T-helper 2 cell (primary cell): ENCODE measurements at regions not wholly inside any gene's neighbourhood (a gene's known extent, or its start where the extent isn't known, plus 50 kb on each side); places are given as distances from the start of the nearest gene placed in this dataset.
"Not testable (repeated sequence)": the region's sequence is repeated elsewhere in the genome, so short reads cannot be mapped to it uniquely, and the experiment has no call there.

Experiments used
- DNase-seq, 5 experiments: peaks; one replicate each; pipeline versions ENCODE4 v3.0.0 to v3.0.0-alpha.2; 2012 to 2022

GRCh38 chrX:37904833-37905232 is 57.5 kb upstream of the DYNLT3 start:
- DNase-seq: no peak

DNA sequence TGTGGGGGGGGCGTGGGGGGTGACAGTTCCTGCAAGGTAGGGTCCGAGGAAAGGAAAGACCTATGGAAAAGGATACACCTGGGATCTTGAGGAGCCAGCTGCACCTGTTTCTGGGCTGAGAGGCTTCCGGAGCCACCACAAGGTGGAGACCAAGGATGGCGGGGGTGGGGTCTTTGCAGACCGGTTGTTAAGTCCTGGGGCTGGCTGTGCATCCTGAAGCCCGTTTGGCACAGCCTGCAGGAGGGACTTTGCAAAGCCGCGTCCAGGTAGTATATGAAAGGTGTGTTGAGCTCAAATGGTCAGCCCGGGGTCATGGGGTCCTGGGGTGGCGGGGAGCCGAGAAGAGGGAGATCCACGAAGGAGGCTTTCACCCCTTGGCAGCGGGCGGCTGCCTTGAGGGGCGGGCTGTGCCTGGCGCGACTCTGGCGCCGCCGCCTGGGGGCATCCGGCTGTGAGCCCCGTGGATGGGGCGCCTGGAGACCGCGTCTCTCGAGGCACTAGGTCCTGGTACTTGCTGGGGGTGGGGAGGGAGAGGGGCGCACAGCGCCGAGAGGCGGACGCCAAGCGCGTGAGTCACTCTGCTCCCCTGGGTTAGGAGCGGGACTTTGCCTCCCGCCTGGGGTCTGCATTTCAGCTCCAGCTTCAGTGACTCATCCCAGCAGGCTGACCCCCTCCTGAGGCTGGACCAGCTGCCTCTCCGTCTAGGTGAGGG is 58.2 kb upstream of the DYNLT3 start:
- DNase-seq: peak in 1 of 5 experiments; percentile 1

GRCh38 chrX:37906357-37906756 is 59.0 kb upstream of the DYNLT3 start:
- no peak for DNase-seq

DNA sequence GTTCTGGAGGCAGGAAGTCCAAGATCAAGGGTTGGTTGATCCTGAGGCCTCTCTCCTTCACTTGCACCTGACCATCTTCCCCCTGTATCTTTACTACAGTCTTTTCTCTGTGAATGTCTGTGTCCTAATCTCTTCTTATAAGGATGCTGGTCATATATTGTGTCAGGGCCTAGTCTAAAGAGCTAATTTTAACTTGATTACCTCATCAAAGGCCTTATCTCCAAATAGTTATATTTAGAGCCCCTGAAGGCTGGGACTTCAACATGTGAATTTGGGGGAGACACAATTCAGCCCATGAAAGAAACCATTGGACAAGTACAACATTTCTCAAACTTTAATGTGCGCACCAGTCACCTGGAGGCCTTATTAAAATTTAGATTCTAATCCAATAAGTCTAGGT is 62.8 kb upstream of the DYNLT3 start:
- DNase-seq: no peak

- no peak for DNase-seq
These were observed 64.9 kb upstream of the DYNLT3 start for GRCh38 chrX:37912304-37912703.

- no peak for DNase-seq
These were observed 65.4 kb upstream of the DYNLT3 start for GRCh38 chrX:37912777-37913176.

DNA sequence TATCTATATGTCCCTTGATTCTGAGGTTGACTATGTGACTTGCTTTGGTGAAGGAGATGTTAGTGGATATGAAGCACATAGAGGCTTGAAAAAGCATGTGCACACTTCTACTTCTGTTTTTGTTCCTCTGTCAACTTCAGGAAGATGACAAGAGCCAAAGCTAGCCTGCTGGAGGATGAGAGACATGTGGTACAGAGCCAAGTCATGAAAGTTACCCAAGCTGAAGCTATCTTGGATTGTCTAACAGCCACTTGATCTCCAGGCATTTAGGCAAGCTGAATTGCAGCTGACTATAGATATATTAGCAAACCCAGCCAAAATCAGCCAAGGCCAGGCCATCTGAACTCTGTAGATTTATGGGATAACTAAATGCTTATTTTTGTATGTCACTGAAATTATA is 70.8 kb upstream of the DYNLT3 start:
- DNase-seq: no peak

DNA sequence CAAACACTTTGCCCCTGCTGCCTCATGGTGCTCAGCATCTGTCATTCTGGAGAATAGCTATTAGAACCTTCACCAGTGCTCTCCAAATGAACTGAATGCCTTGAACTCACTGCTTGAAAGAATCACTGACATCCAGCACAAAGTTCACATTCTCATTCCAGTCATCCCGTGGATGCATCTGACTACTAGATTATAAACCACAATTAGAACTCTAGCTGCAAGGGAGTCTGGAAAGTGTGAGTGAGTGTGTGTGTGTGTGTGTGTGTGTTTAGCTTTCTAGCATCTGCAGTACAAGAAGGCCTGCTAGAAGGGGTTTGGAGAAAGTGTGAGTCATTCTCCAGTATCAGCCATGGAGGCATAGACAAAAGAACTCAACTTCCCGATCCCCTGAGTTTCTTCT is 71.3 kb upstream of the DYNLT3 start:
- no peak for DNase-seq

- DNase-seq: no peak
These were observed 74.4 kb upstream of the DYNLT3 start for GRCh38 chrX:37921758-37922157.

- no peak for DNase-seq
These were observed 75.6 kb upstream of the DYNLT3 start for GRCh38 chrX:37922928-37923327.

DNA sequence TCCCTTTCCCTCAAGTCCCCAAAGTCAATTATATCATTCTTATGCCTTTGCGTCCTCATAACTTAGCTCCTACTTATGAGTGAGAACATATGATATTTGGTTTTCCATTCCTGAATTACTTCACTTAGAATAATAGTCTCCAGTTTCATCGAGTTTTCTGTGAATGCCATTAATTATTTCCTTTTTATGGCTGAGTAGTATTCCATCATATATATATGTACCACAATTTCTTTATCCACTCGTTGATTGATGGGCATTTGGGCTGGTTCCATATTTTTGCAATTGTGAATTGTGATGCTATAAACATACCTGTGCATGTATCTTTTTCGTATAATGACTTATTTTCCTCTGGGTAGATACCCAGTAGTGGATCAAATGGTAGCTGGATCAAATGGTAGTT is 78.4 kb upstream of the DYNLT3 start:
- not testable (repeated sequence) for DNase-seq

DNA sequence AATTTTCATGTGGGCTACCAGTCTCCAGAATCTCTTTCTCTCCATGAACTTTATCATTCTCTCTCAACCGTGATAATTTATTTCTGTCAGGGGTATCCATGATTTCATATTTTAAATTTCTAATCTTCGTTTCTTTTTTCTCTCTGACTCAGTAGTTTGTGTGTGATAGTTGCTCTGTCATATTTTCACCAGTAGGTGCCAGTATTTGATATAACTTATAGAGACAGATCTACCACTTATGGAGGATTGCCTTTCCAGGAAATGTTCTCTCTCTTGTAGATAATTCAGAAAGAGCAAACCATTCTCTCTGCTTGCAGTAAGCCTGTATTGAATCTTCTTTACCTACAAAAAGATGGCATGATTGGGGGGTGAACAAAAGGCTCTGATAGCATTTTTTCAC is 79.3 kb upstream of the DYNLT3 start:
- DNase-seq: peak in 1 of 5 experiments; percentile 24

GRCh38 chrX:37942170-37942569 is 64.2 kb upstream of the SYTL5 start:
- no peak for DNase-seq

DNA sequence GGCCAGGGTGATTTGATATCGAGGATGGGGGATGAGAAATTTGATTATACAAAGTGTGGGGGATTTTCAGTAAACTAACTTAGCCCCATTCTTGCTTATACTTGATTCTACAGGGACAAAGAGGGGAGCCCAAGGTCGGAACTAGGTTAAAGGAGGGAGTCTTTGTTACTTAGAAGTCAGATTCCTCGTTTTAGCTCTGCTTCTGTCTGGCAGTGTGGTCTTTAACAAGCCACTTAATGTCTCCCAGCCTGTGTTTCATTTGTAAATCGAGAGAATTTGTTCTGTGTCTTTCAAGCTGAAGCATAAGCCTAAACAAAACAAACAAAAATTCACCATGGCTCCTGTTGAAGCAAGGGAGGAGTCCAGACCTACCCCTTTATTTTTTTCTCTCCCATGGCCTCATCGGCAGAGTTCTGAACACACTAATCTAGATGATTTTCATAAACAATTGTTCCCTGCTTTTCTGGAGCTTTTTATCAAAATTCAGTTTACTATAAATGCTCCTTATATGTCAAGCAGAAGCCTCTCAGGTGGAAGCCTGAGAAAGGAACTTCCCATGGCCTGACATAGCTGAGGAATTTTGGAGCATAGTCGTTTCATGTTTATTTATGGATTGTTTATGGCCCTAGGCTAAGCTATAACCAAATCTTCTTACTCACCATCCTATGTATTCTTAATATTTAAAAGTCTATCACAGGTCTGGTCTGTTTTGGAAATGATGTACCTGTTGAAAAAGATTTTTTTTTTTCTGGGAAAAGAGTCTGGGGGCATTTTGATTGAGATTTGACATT is 62.6 kb upstream of the SYTL5 start:
- no peak for DNase-seq

GRCh38 chrX:37946197-37946596 is 60.2 kb upstream of the SYTL5 start:
- DNase-seq: no peak

GRCh38 chrX:37955273-37955672 is 51.1 kb upstream of the SYTL5 start:
- no peak for DNase-seq

- no peak for DNase-seq
These were observed 50.1 kb upstream of the SYTL5 start for GRCh38 chrX:37956223-37956622.
